Hypothalamus (tissue), 51 donors: ENCODE measurements at regions not wholly inside any gene's neighbourhood (a gene's known extent, or its start where the extent isn't known, plus 50 kb on each side); places are given as distances from the start of the nearest gene placed in this dataset.

Source experiments
- DNase-seq, 51 donors: peaks; one replicate each; lab custom pipeline; 2025; lab: John Stamatoyannopoulos, UW

GRCh38 chrX:87727620-87728019 is 210.0 kb downstream of the KLHL4 start:
- DNase-seq: no peak

GRCh38 chrX:87728024-87728423 is 210.4 kb downstream of the KLHL4 start:
- no peak for DNase-seq

GRCh38 chrX:87728459-87728858 is 210.9 kb downstream of the KLHL4 start:
- DNase-seq: no peak

- DNase-seq: no peak
Observed at GRCh38 chrX:87732133-87732532, 214.5 kb downstream of the KLHL4 start.

- DNase-seq: no peak
Observed at GRCh38 chrX:87736576-87736975, 219.0 kb downstream of the KLHL4 start.

- no peak for DNase-seq
Observed at GRCh38 chrX:87744391-87744790, 226.8 kb downstream of the KLHL4 start.

- no peak for DNase-seq
Observed at GRCh38 chrX:87755493-87755892, 237.9 kb downstream of the KLHL4 start.

GRCh38 chrX:87788976-87789375 is 271.4 kb downstream of the KLHL4 start:
- DNase-seq: no peak

- DNase-seq: no peak
Observed at GRCh38 chrX:87798039-87798438, 280.4 kb downstream of the KLHL4 start.

GRCh38 chrX:87805829-87806490 is 288.4 kb downstream of the KLHL4 start:
- no peak for DNase-seq

GRCh38 chrX:87808576-87809243 is 291.1 kb downstream of the KLHL4 start:
- DNase-seq: no peak

- no peak for DNase-seq
Observed at GRCh38 chrX:87813566-87813965, 296.0 kb downstream of the KLHL4 start.

- peak in 1 of 51 donors; percentile 0 for DNase-seq
Observed at GRCh38 chrX:87846956-87847355, 329.4 kb downstream of the KLHL4 start.

- DNase-seq: no peak
Observed at GRCh38 chrX:87873347-87873941, 355.8 kb downstream of the KLHL4 start.

GRCh38 chrX:87874043-87874442 is 356.4 kb downstream of the KLHL4 start:
- no peak for DNase-seq

- DNase-seq: no peak
Observed at GRCh38 chrX:87878926-87879325, 361.3 kb downstream of the KLHL4 start.

GRCh38 chrX:87890437-87890836 is 372.8 kb downstream of the KLHL4 start:
- DNase-seq: no peak

- DNase-seq: no peak
Observed at GRCh38 chrX:87895421-87895820, 377.8 kb downstream of the KLHL4 start.

GRCh38 chrX:87896057-87896456 is 378.5 kb downstream of the KLHL4 start:
- DNase-seq: no peak

GRCh38 chrX:87900320-87900908 is 382.8 kb downstream of the KLHL4 start:
- DNase-seq: no peak

- DNase-seq: no peak
Observed at GRCh38 chrX:87901060-87901459, 383.5 kb downstream of the KLHL4 start.

- DNase-seq: no peak
Observed at GRCh38 chrX:87914726-87915125, 397.1 kb downstream of the KLHL4 start.
